Bronchial epithelial cell (primary cell): ENCODE measurements at regions not wholly inside any gene's neighbourhood (a gene's known extent, or its start where the extent isn't known, plus 50 kb on each side); places are given as distances from the start of the nearest gene placed in this dataset.
A peak's percentile ranks its signal among the peaks of the same experiment; 100 is the strongest.

Source experiments
- DNase-seq: peaks from one replicate; pipeline ENCODE4 v3.0.0-alpha.2; 2010; ENCODE audit warnings: low read depth
- FAIRE-seq: peaks from 2 replicates; lab custom pipeline; 2011; peaks lifted over from hg19 to GRCh38; lab: Jason Lieb, UNC
- H3K27me3 ChIP-seq: 2 replicates; pipeline ENCODE4 v1.5.1; 2011; ENCODE audit warnings: low read length; ENCODE audit not compliant: control insufficient read depth, insufficient read depth
- H3K36me3 ChIP-seq: 2 replicates; pipeline ENCODE4 v1.5.1; 2011; ENCODE audit warnings: low read length; ENCODE audit not compliant: control insufficient read depth, insufficient read depth
- H3K4me3 ChIP-seq: 2 replicates; pipeline ENCODE4 v1.5.1; 2011; ENCODE audit warnings: mild to moderate bottlenecking, low read depth, low read length, control low read depth
- CTCF ChIP-seq: IDR thresholded peaks from 2 replicates; pipeline ENCODE4 v1.5.1; 2011; ENCODE audit warnings: mild to moderate bottlenecking, moderate library complexity, low read length, control low read depth, inconsistent platforms; ENCODE audit not compliant: insufficient read depth, severe bottlenecking

GRCh38 chr13:33480561-33480960, 195.0 kb upstream of the STARD13 start:
- no peaks in the 10 kb centered on the region for H3K27me3 ChIP-seq
- H3K36me3 ChIP-seq: no peaks in the 10 kb centered on the region
- no peak for FAIRE-seq
- DNase-seq: no peak
- no peak for TF ChIP-seq CTCF
- H3K4me3 ChIP-seq: no peak overlapping the region

- DNase-seq (peak; percentile 80), FAIRE-seq (no peak)
- no peak for TF ChIP-seq CTCF
- H3K36me3 ChIP-seq: no peaks in the 10 kb centered on the region
- H3K27me3 ChIP-seq: no peaks in the 10 kb centered on the region
- H3K4me3 ChIP-seq: no peak overlapping the region
Measured at GRCh38 chr13:33483471-33483870, 197.9 kb upstream of the STARD13 start.

- no peak for FAIRE-seq
- Histone ChIP-seq H3K4me3 (no peak overlapping the region), H3K27me3 (no peaks in the 10 kb centered on the region), H3K36me3 (no peaks in the 10 kb centered on the region)
- no peak for TF ChIP-seq CTCF
- no peak for DNase-seq
Measured at GRCh38 chr13:33485247-33485646, 199.7 kb upstream of the STARD13 start.

- DNase-seq: peak; percentile 33
Measured at GRCh38 chr13:33487575-33488243, 202.2 kb upstream of the STARD13 start.

GRCh38 chr13:33489563-33489962, 204.0 kb upstream of the STARD13 start:
- DNase-seq: no peak
- H3K36me3 ChIP-seq: no peaks in the 10 kb centered on the region
- no peak for FAIRE-seq
- no peak overlapping the region for H3K4me3 ChIP-seq
- TF ChIP-seq CTCF: no peak
- H3K27me3 ChIP-seq: no peaks in the 10 kb centered on the region

More at GRCh38 chr13:33487575-33488243, 202.2 kb upstream of the STARD13 start:
- Histone ChIP-seq H3K4me3 (no peak overlapping the region), H3K27me3 (no peaks in the 10 kb centered on the region), H3K36me3 (no peaks in the 10 kb centered on the region)
- FAIRE-seq: peak; percentile 40
- peak; percentile 32 for TF ChIP-seq CTCF
